Calu3 (cell line): ENCODE measurements at regions not wholly inside any gene's neighbourhood (a gene's known extent, or its start where the extent isn't known, plus 50 kb on each side); places are given as distances from the start of the nearest gene placed in this dataset.

Source experiments
- BruUV-seq: library from RNA; stranded (reverse); fragments of 400-500 nt; replicated peaks from 2 replicates; lab custom pipeline; 2021; lab: Mats Ljungman, UMichigan
- CTCF ChIA-PET: fragments of 300-600 bp; sonication (Branson Sonifier 250); formaldehyde crosslinking; loops from one replicate; lab custom pipeline; 2022; ENCODE audit warnings: antibody characterized with exemption; lab: Charles Lee
- DNase-seq: peaks from one replicate; pipeline ENCODE4 v3.0.0; 2022
- H3K27ac Mint-ChIP-seq: one replicate; pipeline ENCODE4 v1.8.0; 2022; ENCODE audit warnings: mixed read lengths; ENCODE audit not compliant: unreplicated experiment
- H3K27me3 Mint-ChIP-seq: one replicate; pipeline ENCODE4 v1.8.0; 2022; ENCODE audit warnings: mixed read lengths; ENCODE audit not compliant: unreplicated experiment
- H3K36me3 Mint-ChIP-seq: one replicate; pipeline ENCODE4 v1.8.0; 2022; ENCODE audit warnings: mild to moderate bottlenecking, moderate library complexity, mixed read lengths; ENCODE audit not compliant: insufficient read depth, unreplicated experiment
- H3K4me1 Mint-ChIP-seq: one replicate; pipeline ENCODE4 v1.8.0; 2022; ENCODE audit warnings: mild to moderate bottlenecking, low read depth, mixed read lengths; ENCODE audit not compliant: unreplicated experiment
- H3K4me3 Mint-ChIP-seq: one replicate; pipeline ENCODE4 v1.8.0; 2022; ENCODE audit warnings: mild to moderate bottlenecking, low read depth, moderate library complexity, mixed read lengths; ENCODE audit not compliant: unreplicated experiment
- H3K9me3 Mint-ChIP-seq: one replicate; pipeline ENCODE4 v1.8.0; 2022; ENCODE audit warnings: low read depth, mixed read lengths; ENCODE audit not compliant: unreplicated experiment
- intact Hi-C: fragments of 100-400 bp; cut with micrococcal nuclease; formaldehyde crosslinking; loops from one replicate; pipeline ENCODE4 v1.10.0; 2022; ENCODE audit not compliant: unreplicated experiment
- TF ChIP-seq, protein P1 (sequence below): fragments of 200-600 bp; IDR thresholded peaks from one replicate; pipeline ENCODE4 v1.8.0; 2022; ENCODE audit warnings: antibody characterized with exemption; ENCODE audit not compliant: unreplicated experiment

GRCh38 chr16:66290431-66290830 is 76.1 kb upstream of the CDH5 start:
- TF ChIP-seq, protein P1, sequence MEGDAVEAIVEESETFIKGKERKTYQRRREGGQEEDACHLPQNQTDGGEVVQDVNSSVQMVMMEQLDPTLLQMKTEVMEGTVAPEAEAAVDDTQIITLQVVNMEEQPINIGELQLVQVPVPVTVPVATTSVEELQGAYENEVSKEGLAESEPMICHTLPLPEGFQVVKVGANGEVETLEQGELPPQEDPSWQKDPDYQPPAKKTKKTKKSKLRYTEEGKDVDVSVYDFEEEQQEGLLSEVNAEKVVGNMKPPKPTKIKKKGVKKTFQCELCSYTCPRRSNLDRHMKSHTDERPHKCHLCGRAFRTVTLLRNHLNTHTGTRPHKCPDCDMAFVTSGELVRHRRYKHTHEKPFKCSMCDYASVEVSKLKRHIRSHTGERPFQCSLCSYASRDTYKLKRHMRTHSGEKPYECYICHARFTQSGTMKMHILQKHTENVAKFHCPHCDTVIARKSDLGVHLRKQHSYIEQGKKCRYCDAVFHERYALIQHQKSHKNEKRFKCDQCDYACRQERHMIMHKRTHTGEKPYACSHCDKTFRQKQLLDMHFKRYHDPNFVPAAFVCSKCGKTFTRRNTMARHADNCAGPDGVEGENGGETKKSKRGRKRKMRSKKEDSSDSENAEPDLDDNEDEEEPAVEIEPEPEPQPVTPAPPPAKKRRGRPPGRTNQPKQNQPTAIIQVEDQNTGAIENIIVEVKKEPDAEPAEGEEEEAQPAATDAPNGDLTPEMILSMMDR: no peak
- no TSS peak for BruUV-seq
- Mint-ChIP-seq H3K4me1 (peaks cover 13% of the 10 kb centered on the region), H3K9me3 (no peaks in the 10 kb centered on the region), H3K27ac (no peak overlapping the region), H3K4me3 (no peak overlapping the region), H3K27me3 (peaks cover 41% of the 10 kb centered on the region), H3K36me3 (no peaks in the 10 kb centered on the region)
- CTCF ChIA-PET: interaction anchor here (0.8 kb wide), 1 partner anchor 12 kb away, joined by 4 read pairs; no protein-coding TSS in a partner anchor
- intact Hi-C loops: no loop called here
- no peak for DNase-seq

GRCh38 chr16:66289986-66290385 is 76.5 kb upstream of the CDH5 start:
- Mint-ChIP-seq H3K4me3 (no peak overlapping the region), H3K9me3 (no peaks in the 10 kb centered on the region), H3K27ac (no peak overlapping the region), H3K4me1 (peaks cover 13% of the 10 kb centered on the region), H3K27me3 (peaks cover 36% of the 10 kb centered on the region), H3K36me3 (no peaks in the 10 kb centered on the region)
- CTCF ChIA-PET: interaction anchor here (0.8 kb wide), 1 partner anchor 12 kb away, joined by 4 read pairs; no protein-coding TSS in a partner anchor
- TF ChIP-seq, protein P1: no peak
- intact Hi-C loops: no loop called here
- no peak for DNase-seq
- BruUV-seq: no TSS peak

DNA sequence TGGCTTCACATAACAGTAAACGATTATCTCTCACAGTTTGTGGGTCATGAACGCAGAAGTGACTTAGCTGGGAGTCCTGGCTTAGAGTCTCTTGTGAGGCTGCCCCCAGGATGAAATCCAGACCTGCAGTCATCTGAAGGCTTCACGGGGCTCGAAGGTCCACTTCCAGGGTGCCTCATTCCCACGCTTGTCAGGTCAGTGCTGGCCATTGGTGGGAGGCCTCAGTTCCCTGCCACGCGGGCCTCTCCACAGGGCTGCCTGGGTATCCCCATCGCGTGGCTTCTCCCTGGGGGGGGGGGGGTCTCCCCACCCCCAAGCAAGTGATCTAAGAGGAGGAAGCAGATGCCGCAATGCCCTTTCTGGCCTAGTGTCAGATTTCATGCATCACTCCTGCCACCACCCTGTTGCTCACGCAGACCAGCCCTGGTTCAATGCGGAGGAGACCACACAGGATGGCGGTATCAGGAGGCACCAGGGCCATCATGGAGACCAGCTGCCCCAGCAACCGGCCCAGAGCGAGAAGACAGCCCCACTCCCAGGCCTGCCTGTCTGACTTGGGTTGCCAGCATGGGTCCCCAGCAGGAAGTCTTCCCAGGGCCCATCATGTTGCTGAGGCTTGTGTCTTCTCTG is 77.3 kb upstream of the CDH5 start:
- DNase-seq: no peak
- no TSS peak for BruUV-seq
- intact Hi-C loops: no loop called here
- Mint-ChIP-seq H3K27me3 (peaks cover 28% of the 10 kb centered on the region), H3K36me3 (no peaks in the 10 kb centered on the region), H3K27ac (no peak overlapping the region), H3K4me3 (no peak overlapping the region), H3K9me3 (no peaks in the 10 kb centered on the region), H3K4me1 (peaks cover 13% of the 10 kb centered on the region)
- TF ChIP-seq, protein P1: no peak
- CTCF ChIA-PET: no interaction called here

DNA sequence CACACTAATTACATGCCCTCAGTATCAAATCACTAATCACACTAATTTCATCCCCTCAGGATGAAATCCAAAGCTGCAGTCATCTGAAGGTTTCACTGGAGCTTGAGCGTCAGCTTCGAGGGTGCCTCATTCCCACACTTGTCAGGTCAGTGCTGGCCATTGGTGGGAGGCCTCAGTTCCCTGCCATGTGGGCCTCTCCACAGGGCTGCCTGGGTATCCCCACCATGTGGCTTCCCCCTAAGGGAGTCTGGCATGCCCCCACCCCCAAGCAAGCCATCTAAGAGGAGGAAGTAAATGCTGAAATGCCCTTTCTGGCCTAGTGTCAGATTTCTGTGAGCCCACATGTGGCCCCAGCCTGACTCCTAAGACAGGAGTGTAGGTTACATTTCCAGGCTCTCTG is 78.6 kb upstream of the CDH5 start:
- TF ChIP-seq, protein P1: no peak
- peaks cover 13% of the 10 kb centered on the region for H3K4me1 Mint-ChIP-seq

More for the DNA sequence above, 78.6 kb upstream of the CDH5 start:
- intact Hi-C loops: no loop called here
- no peaks in the 10 kb centered on the region for H3K9me3 Mint-ChIP-seq
- no peak overlapping the region for H3K27ac Mint-ChIP-seq
- no peak for DNase-seq
- no peaks in the 10 kb centered on the region for H3K36me3 Mint-ChIP-seq
- H3K4me3 Mint-ChIP-seq: no peak overlapping the region
- H3K27me3 Mint-ChIP-seq: peaks cover 16% of the 10 kb centered on the region
- BruUV-seq: no TSS peak
- CTCF ChIA-PET: no interaction called here
